ENCODE measurements at regions not wholly inside any gene's neighbourhood (a gene's known extent, or its start where the extent isn't known, plus 50 kb on each side); places are given as distances from the start of the nearest gene placed in this dataset.

- no peaks in the 10 kb centered on the region for H4K20me1 ChIP-seq (replicated peaks; ENCODE audit: control insufficient read depth, extremely low read depth, insufficient read depth, low read length)
- no TSS peak for BruUV-seq (replicated peaks)
- no peak for DNase-seq (ENCODE audit: low read depth, low spot score)
- dilution Hi-C loops (cut with MboI; ENCODE audit: extremely low pct_ligation_motif_present, low sequenced_read_pairs) (no loop called here), intact Hi-C loops (cut with micrococcal nuclease) (no loop called here)
- no peaks in the 10 kb centered on the region for H3K9me3 ChIP-seq (replicated peaks; ENCODE audit: control insufficient read depth, insufficient read depth, low read length)
- CTCF ChIA-PET = no interaction called here
- no peaks in the 10 kb centered on the region for H3K9me1 ChIP-seq (replicated peaks; ENCODE audit: control insufficient read depth, extremely low read depth, insufficient read depth, low read length)
- POLR2A ChIA-PET = no interaction called here
- no peak overlapping the region for H3K4me2 ChIP-seq (ENCODE audit: insufficient read depth, low read length)
- no peak overlapping the region for H3K4me3 ChIP-seq (replicated peaks in 1 of 3; ENCODE audit: insufficient read depth in 1 of 3, low read depth in 1 of 3, low read length in 3 of 3)
- no peak overlapping the region for H3K9ac ChIP-seq (replicated peaks; ENCODE audit: extremely low read depth, insufficient read depth, low read length)
- no peak for FAIRE-seq
- H3K79me2 ChIP-seq (ENCODE audit: control insufficient read depth, insufficient read depth, low read length) = no peaks in the 10 kb centered on the region
- H3K36me3 ChIP-seq (ENCODE audit: control insufficient read depth in 2 of 2, extremely low read depth in 1 of 2, insufficient read depth in 2 of 2, low read length in 2 of 2) = no peaks in the 10 kb centered on the region
- H3K27ac ChIP-seq (ENCODE audit: insufficient read depth, low read depth, low read length) = no peak overlapping the region
- no peaks in the 10 kb centered on the region for H3K4me1 ChIP-seq (ENCODE audit: control insufficient read depth, extremely low read depth, insufficient read depth, low read length)
- no peaks in the 10 kb centered on the region for H3K27me3 ChIP-seq (ENCODE audit: control insufficient read depth in 2 of 2, insufficient read depth in 2 of 2, low read length in 2 of 2)
- H2AFZ ChIP-seq (ENCODE audit: low read depth, low read length) = no peak overlapping the region
- TF ChIP-seq JUN (IDR thresholded peaks at IDR 0.05; ENCODE audit: borderline replicate concordance, insufficient read depth, insufficient read length, low read depth) = no peak
Observed at GRCh38 chr11:91730620-91731019, 494.0 kb upstream of the FAT3 start.

- DNase-seq (ENCODE audit: low read depth, low spot score) = no peak
- H3K4me2 ChIP-seq (ENCODE audit: insufficient read depth, low read length) = no peak overlapping the region
- no peaks in the 10 kb centered on the region for H3K9me1 ChIP-seq (replicated peaks; ENCODE audit: control insufficient read depth, extremely low read depth, insufficient read depth, low read length)
- H3K9me3 ChIP-seq (replicated peaks; ENCODE audit: control insufficient read depth, insufficient read depth, low read length) = no peaks in the 10 kb centered on the region
- H3K9ac ChIP-seq (replicated peaks; ENCODE audit: extremely low read depth, insufficient read depth, low read length) = no peak overlapping the region
- POLR2A ChIA-PET = no interaction called here
- CTCF ChIA-PET = no interaction called here
- FAIRE-seq = no peak
- TF ChIP-seq POLR2A (IDR thresholded peaks at IDR 0.05; ENCODE audit: low read depth, low read length) (no peak), EZH2 (IDR thresholded peaks at IDR 0.05; ENCODE audit: borderline replicate concordance, low read depth, low read length, severe bottlenecking) (no peak), GATA2 (IDR thresholded peaks at IDR 0.05; ENCODE audit: insufficient read depth, insufficient read length, low read depth, low read length) (no peak), JUN (IDR thresholded peaks at IDR 0.05; ENCODE audit: borderline replicate concordance, insufficient read depth, insufficient read length, low read depth) (no peak), FOS (IDR thresholded peaks at IDR 0.05; ENCODE audit: borderline replicate concordance, insufficient read depth, low read length) (no peak), CTCF (IDR thresholded peaks at IDR 0.05; ENCODE audit: extremely low read depth in 1 of 2, insufficient read depth in 1 of 2, low read depth in 1 of 2, low read length in 2 of 2) (no peak), MAX (IDR thresholded peaks at IDR 0.05; ENCODE audit: insufficient read depth, insufficient read length) (no peak), POLR2AphosphoS5 (IDR thresholded peaks at IDR 0.05; ENCODE audit: insufficient read depth, low read depth, low read length) (no peak), MYC (IDR thresholded peaks at IDR 0.05; ENCODE audit: low read depth, low read length) (no peak)
- H3K79me2 ChIP-seq (ENCODE audit: control insufficient read depth, insufficient read depth, low read length) = no peaks in the 10 kb centered on the region
- no peak overlapping the region for H3K4me3 ChIP-seq (replicated peaks in 1 of 3; ENCODE audit: insufficient read depth in 1 of 3, low read depth in 1 of 3, low read length in 3 of 3)
- no peaks in the 10 kb centered on the region for H3K27me3 ChIP-seq (ENCODE audit: control insufficient read depth in 2 of 2, insufficient read depth in 2 of 2, low read length in 2 of 2)
- intact Hi-C loops (cut with micrococcal nuclease) = no loop called here
- H2AFZ ChIP-seq (ENCODE audit: low read depth, low read length) = no peak overlapping the region
- H3K4me1 ChIP-seq (ENCODE audit: control insufficient read depth, extremely low read depth, insufficient read depth, low read length) = no peaks in the 10 kb centered on the region
- no peaks in the 10 kb centered on the region for H3K36me3 ChIP-seq (ENCODE audit: control insufficient read depth in 2 of 2, extremely low read depth in 1 of 2, insufficient read depth in 2 of 2, low read length in 2 of 2)
- dilution Hi-C loops (cut with MboI; ENCODE audit: extremely low pct_ligation_motif_present, low sequenced_read_pairs) = no loop called here
- no peaks in the 10 kb centered on the region for H4K20me1 ChIP-seq (replicated peaks; ENCODE audit: control insufficient read depth, extremely low read depth, insufficient read depth, low read length)
- H3K27ac ChIP-seq (ENCODE audit: insufficient read depth, low read depth, low read length) = no peak overlapping the region
- BruUV-seq (replicated peaks) = no TSS peak
Observed at GRCh38 chr11:91730057-91730456, 494.6 kb upstream of the FAT3 start.

Measured in endothelial cell of umbilical vein (primary cell).